HCT116 (cell line): ENCODE measurements at regions not wholly inside any gene's neighbourhood (a gene's known extent, or its start where the extent isn't known, plus 50 kb on each side); places are given as distances from the start of the nearest gene placed in this dataset.

Experiments used
- ATAC-seq: fragments of 200-7000 bp; cut with Tn5 transposase; 2 replicates; pipeline ENCODE4 v1.9.1; 2020; ENCODE audit warnings: mild to moderate bottlenecking, moderate library complexity
- BruUV-seq: library from RNA; stranded (reverse); fragments of 400-500 nt; replicated peaks from 2 replicates; lab custom pipeline; 2021; lab: Mats Ljungman, UMichigan
- CTCF ChIA-PET: fragments of 300-600 bp; sonication (Branson Sonifier 250); formaldehyde crosslinking; loops from one replicate; lab custom pipeline; 2021; ENCODE audit warnings: antibody characterized with exemption; lab: Charles Lee
- POLR2A ChIA-PET: fragments of 300-600, 350-600 bp; sonication (Branson Sonifier 250); formaldehyde crosslinking; loops from one replicate; lab custom pipeline; 2021; ENCODE audit warnings: antibody characterized with exemption; lab: Charles Lee
- RAD21 ChIA-PET, 2 experiments: fragments of 300-600 bp; sonication (Branson Sonifier 250); formaldehyde crosslinking; loops; one replicate each; lab custom pipeline; 2023; ENCODE audit warnings: low total read pairs in 2 of 2; ENCODE audit not compliant: uncharacterized antibody in 2 of 2, unreplicated experiment in 2 of 2, low non-redundant PET in 1 of 2; lab: Charles Lee
- DNase-seq: peaks from one replicate; pipeline ENCODE4 v3.0.0-alpha.2; 2010; ENCODE audit warnings: low read depth, low spot score
- H2AFZ ChIP-seq: fragments of 200-600 bp; shearing (Covaris generic), sonication (generic); 2 replicates; pipeline ENCODE4 v1.6.1; 2017; ENCODE audit warnings: low read depth, mixed run types, mixed read lengths, antibody characterized with exemption, low read length; ENCODE audit not compliant: poor library complexity, severe bottlenecking
- H3K27ac ChIP-seq: 2 replicates; pipeline ENCODE4 v1.5.1; 2012; ENCODE audit warnings: low read depth, low read length
- H3K27me3 ChIP-seq: fragments of 200-600 bp; sonication (generic); 2 replicates; pipeline ENCODE4 v1.6.1; 2016; ENCODE audit warnings: mixed run types, low read length, mixed read lengths; ENCODE audit not compliant: insufficient read depth
- H3K36me3 ChIP-seq, 2 experiments: fragments of 200-500 bp in 1 of 2; fragments of 200-600 bp in 1 of 2; sonication (Bioruptor generic) in 1 of 2; sonication (generic) in 1 of 2; 2 replicates each; pipeline versions ENCODE4 v1.5.1 to v1.6.1; 2014 to 2016; ENCODE audit warnings: low read length in 2 of 2, inconsistent platforms in 1 of 2, mixed read lengths in 1 of 2, mixed run types in 1 of 2; ENCODE audit not compliant: insufficient read depth in 2 of 2, control insufficient read depth in 1 of 2
- H3K4me1 ChIP-seq, 2 experiments: fragments of 200-600 bp in 1 of 2; sonication (generic) in 1 of 2; 2 replicates each; pipeline versions ENCODE4 v1.5.1 to v1.6.1; 2012 to 2017; ENCODE audit warnings: low read length in 2 of 2, inconsistent platforms in 1 of 2, mild to moderate bottlenecking in 1 of 2, mixed read lengths in 1 of 2, mixed run types in 1 of 2, moderate library complexity in 1 of 2; ENCODE audit not compliant: insufficient read depth in 2 of 2, control insufficient read depth in 1 of 2
- H3K4me2 ChIP-seq: fragments of 200-600 bp; sonication (generic); 2 replicates; pipeline ENCODE4 v1.6.1; 2017; ENCODE audit warnings: mixed run types, low read length, mixed read lengths
- H3K4me3 ChIP-seq, 2 experiments: fragments of 200-600 bp in 1 of 2; sonication (generic) in 1 of 2; replicated peaks in 1 of 2; 2 replicates each; pipeline ENCODE4 v1.5.1; 2011 to 2016; ENCODE audit warnings: low read length in 2 of 2, control low read depth in 1 of 2, low read depth in 1 of 2, mild to moderate bottlenecking in 1 of 2, mixed read lengths in 1 of 2, mixed run types in 1 of 2
- H3K79me2 ChIP-seq: fragments of 200-600 bp; sonication (generic); 2 replicates; pipeline ENCODE4 v1.6.1; 2017; ENCODE audit warnings: mild to moderate bottlenecking, mixed run types, low read length, moderate library complexity, mixed read lengths; ENCODE audit not compliant: insufficient read depth
- H3K9ac ChIP-seq: fragments of 200-600 bp; sonication (generic); 2 replicates; pipeline ENCODE4 v1.6.1; 2016; ENCODE audit warnings: low read length, mixed read lengths
- H3K9me2 ChIP-seq: fragments of 200-600 bp; sonication (generic), shearing (Covaris generic); 2 replicates; pipeline ENCODE4 v1.6.1; 2017; ENCODE audit warnings: mixed run types, mild to moderate bottlenecking, moderate library complexity; ENCODE audit not compliant: insufficient read depth
- H3K9me3 ChIP-seq, 2 experiments: fragments of 200-500 bp in 1 of 2; fragments of 200-600 bp in 1 of 2; sonication (Bioruptor generic) in 1 of 2; sonication (generic) in 1 of 2; 2 replicates each; pipeline ENCODE4 v1.6.1; 2014 to 2017; ENCODE audit warnings: low read length in 2 of 2, mixed read lengths in 2 of 2, inconsistent platforms in 1 of 2, low read depth in 1 of 2, mild to moderate bottlenecking in 1 of 2, mixed run types in 1 of 2, moderate library complexity in 1 of 2; ENCODE audit not compliant: control insufficient read depth in 1 of 2, insufficient read depth in 1 of 2
- H4K20me1 ChIP-seq: fragments of 200-600 bp; sonication (generic), shearing (Covaris generic); 2 replicates; pipeline ENCODE4 v1.6.1; 2017; ENCODE audit warnings: mixed run types, mild to moderate bottlenecking, moderate library complexity; ENCODE audit not compliant: insufficient read depth
- CEBPB ChIP-seq: IDR thresholded peaks from 2 replicates; pipeline ENCODE4 v1.6.1; 2012; ENCODE audit warnings: low read depth
- CTCF ChIP-seq, 3 experiments: fragments of 200-600 bp in 1 of 3; sonication (generic) in 1 of 3; IDR thresholded peaks in 2 of 3; conservative IDR thresholded peaks in 1 of 3; 2 replicates each; pipeline ENCODE4 v1.5.1; 2012 to 2017; ENCODE audit warnings: low read depth in 2 of 3, low read length in 2 of 3, antibody characterized with exemption in 1 of 3, borderline replicate concordance in 1 of 3, control low read depth in 1 of 3, mild to moderate bottlenecking in 1 of 3, mixed read lengths in 1 of 3, mixed run types in 1 of 3, moderate library complexity in 1 of 3; ENCODE audit not compliant: insufficient read depth in 1 of 3
- ELF1 ChIP-seq: IDR thresholded peaks from 2 replicates; pipeline ENCODE4 v1.6.1; 2012; ENCODE audit warnings: low read depth, borderline replicate concordance
- EZH2phosphoT487 ChIP-seq: fragments of 200-600 bp; IDR thresholded peaks from 2 replicates; pipeline ENCODE4 v1.6.1; 2018; ENCODE audit warnings: antibody characterized with exemption, borderline replicate concordance
- FOSL1 ChIP-seq: IDR thresholded peaks from 2 replicates; pipeline ENCODE4 v1.6.1; 2012; ENCODE audit warnings: low read depth
- JUND ChIP-seq: IDR thresholded peaks from 2 replicates; pipeline ENCODE4 v1.6.1; 2012
- MAX ChIP-seq: IDR thresholded peaks from 2 replicates; pipeline ENCODE4 v1.6.1; 2012
- POLR2A ChIP-seq: IDR thresholded peaks from 2 replicates; pipeline ENCODE4 v1.7.0; 2011; ENCODE audit warnings: borderline replicate concordance; ENCODE audit not compliant: insufficient read depth, insufficient read length; ENCODE audit errors: extremely low read depth
- POLR2AphosphoS5 ChIP-seq: IDR thresholded peaks from 2 replicates; pipeline ENCODE4 v1.6.1; 2011; ENCODE audit warnings: mild to moderate bottlenecking, low read depth, low read length, moderate library complexity
- RAD21 ChIP-seq: IDR thresholded peaks from 2 replicates; pipeline ENCODE4 v1.6.1; 2012; ENCODE audit warnings: low read depth, mild to moderate bottlenecking
- SIN3A ChIP-seq: IDR thresholded peaks from 2 replicates; pipeline ENCODE4 v1.6.1; 2012; ENCODE audit warnings: low read depth
- SP1 ChIP-seq: IDR thresholded peaks from 2 replicates; pipeline ENCODE4 v1.6.1; 2012; ENCODE audit warnings: low read depth
- SRF ChIP-seq: IDR thresholded peaks from 2 replicates; pipeline ENCODE4 v1.6.1; 2012; ENCODE audit warnings: low read depth
- TCF7L2 ChIP-seq: IDR thresholded peaks from 2 replicates; pipeline ENCODE4 v1.7.0; 2011; ENCODE audit warnings: borderline replicate concordance, inconsistent platforms; ENCODE audit not compliant: insufficient read depth, insufficient read length; ENCODE audit errors: extremely low read depth
- YY1 ChIP-seq: IDR thresholded peaks from 2 replicates; pipeline ENCODE4 v1.6.1; 2011; ENCODE audit warnings: low read length, low read depth, moderate library complexity, mild to moderate bottlenecking; ENCODE audit not compliant: insufficient replicate concordance; ENCODE audit errors: extremely low read depth
- ZBTB33 ChIP-seq: IDR thresholded peaks from 2 replicates; pipeline ENCODE4 v1.6.1; 2011; ENCODE audit warnings: mild to moderate bottlenecking, low read length, moderate library complexity; ENCODE audit not compliant: insufficient replicate concordance; ENCODE audit errors: extremely low read depth
- ZNF274 ChIP-seq: fragments of 200-500 bp; sonication (Bioruptor generic); IDR thresholded peaks from 2 replicates; pipeline ENCODE4 v1.6.1; 2014; ENCODE audit warnings: mild to moderate bottlenecking, low read depth, low read length, inconsistent platforms
- intact Hi-C: fragments of 100-400 bp; cut with micrococcal nuclease; formaldehyde crosslinking; loops from 2 replicates; pipeline ENCODE4 v1.10.0; 2022

- TF ChIP-seq MAX = no peak
Measured at GRCh38 chr5:15406478-15406877, 93.5 kb upstream of the FBXL7 start (continued).

- Histone ChIP-seq H3K4me1 (no peaks in the 10 kb centered on the region), H3K27me3 (no peaks in the 10 kb centered on the region), H3K79me2 (no peaks in the 10 kb centered on the region), H3K9me2 (no peaks in the 10 kb centered on the region), H3K36me3 (no peaks in the 10 kb centered on the region), H3K9me3 (peaks cover 0 to 3% of the 10 kb centered on the region in 2 experiments; a peak in 2 of 4 replicates), H3K9ac (no peak overlapping the region), H3K27ac (no peak overlapping the region), H4K20me1 (no peaks in the 10 kb centered on the region), H3K4me2 (no peak overlapping the region), H3K4me3 (no peak overlapping the region), H2AFZ (no peak overlapping the region)
- DNase-seq = no peak
- TF ChIP-seq SP1 = no peak
- TF ChIP-seq ELF1 = no peak
- TF ChIP-seq POLR2A = no peak
- TF ChIP-seq TCF7L2 = no peak
- no peak for TF ChIP-seq JUND
- no peak for TF ChIP-seq FOSL1
- no peak for TF ChIP-seq CEBPB
- TF ChIP-seq EZH2phosphoT487 = no peak
- TF ChIP-seq ZNF274 = no peak
- TF ChIP-seq YY1 = no peak
- TF ChIP-seq CTCF (IDR thresholded peaks at IDR 0.05 in 2 of 3, conservative IDR thresholded peaks at IDR 0.05 in 1 of 3; ENCODE audit: borderline replicate concordance in 1 of 3, insufficient read depth in 1 of 3, low read depth in 2 of 3, low read length in 2 of 3) = no peak
- TF ChIP-seq ZBTB33 = no peak
- TF ChIP-seq SRF = no peak
- no peak for TF ChIP-seq POLR2AphosphoS5
- TF ChIP-seq SIN3A = no peak
- no peak for TF ChIP-seq RAD21
- POLR2A ChIA-PET = no interaction called here
- CTCF ChIA-PET = no interaction called here
- intact Hi-C loops = no loop called here
- no peak for ATAC-seq
- BruUV-seq = no TSS peak
- RAD21 ChIA-PET = no interaction called here
Measured at GRCh38 chr5:15393146-15393545, 106.8 kb upstream of the FBXL7 start.
